ENCODE measurements at regions not wholly inside any gene's neighbourhood (a gene's known extent, or its start where the extent isn't known, plus 50 kb on each side); places are given as distances from the start of the nearest gene placed in this dataset.
"Not testable (repeated sequence)": the region's sequence is repeated elsewhere in the genome, so short reads cannot be mapped to it uniquely, and the experiment has no call there.

- Histone ChIP-seq H3K4me1 (ENCODE audit: insufficient read depth, insufficient read length) (no peaks in the 10 kb centered on the region), H3K36me3 (ENCODE audit: insufficient read depth, insufficient read length, low read length) (no peaks in the 10 kb centered on the region), H3K27me3 (ENCODE audit: insufficient read depth, insufficient read length) (no peaks in the 10 kb centered on the region), H3K4me3 (ENCODE audit: insufficient read length, low read depth) (no peak overlapping the region), H3K9ac (ENCODE audit: insufficient read length, low read depth) (no peak overlapping the region), H3K9me3 (ENCODE audit: insufficient read depth, low read length) (no peaks in the 10 kb centered on the region)
- no peak for DNase-seq (ENCODE audit: low read depth, low spot score)
- no peak for TF ChIP-seq YY1 (IDR thresholded peaks at IDR 0.05; ENCODE audit: insufficient read depth, insufficient read length)
- TF ChIP-seq SUZ12 (IDR thresholded peaks at IDR 0.05; ENCODE audit: extremely low read depth, insufficient read depth, insufficient read length), result no peak
- no peak for TF ChIP-seq ZNF274 (IDR thresholded peaks at IDR 0.05; ENCODE audit: low read depth, low read length)
Observed at GRCh38 chr5:7117961-7118360, 278.0 kb upstream of the ADCY2 start.

- Histone ChIP-seq H3K4me1 (ENCODE audit: insufficient read depth, insufficient read length) (no peaks in the 10 kb centered on the region), H3K36me3 (ENCODE audit: insufficient read depth, insufficient read length, low read length) (no peaks in the 10 kb centered on the region), H3K9ac (ENCODE audit: insufficient read length, low read depth) (no peak overlapping the region), H3K4me3 (ENCODE audit: insufficient read length, low read depth) (no peak overlapping the region), H3K27me3 (ENCODE audit: insufficient read depth, insufficient read length) (no peaks in the 10 kb centered on the region), H3K9me3 (ENCODE audit: insufficient read depth, low read length) (no peaks in the 10 kb centered on the region)
- no peak for DNase-seq (ENCODE audit: low read depth, low spot score)
- TF ChIP-seq YY1 (IDR thresholded peaks at IDR 0.05; ENCODE audit: insufficient read depth, insufficient read length) (no peak), SUZ12 (IDR thresholded peaks at IDR 0.05; ENCODE audit: extremely low read depth, insufficient read depth, insufficient read length) (no peak), ZNF274 (IDR thresholded peaks at IDR 0.05; ENCODE audit: low read depth, low read length) (no peak)
Observed at GRCh38 chr5:7131680-7132079, 264.3 kb upstream of the ADCY2 start.

GRCh38 chr5:7146886-7147285 lies 249.1 kb upstream of the ADCY2 start:
- no peak for TF ChIP-seq YY1 (IDR thresholded peaks at IDR 0.05; ENCODE audit: insufficient read depth, insufficient read length)
- Histone ChIP-seq H3K9ac (ENCODE audit: insufficient read length, low read depth) (no peak overlapping the region), H3K4me3 (ENCODE audit: insufficient read length, low read depth) (no peak overlapping the region), H3K27me3 (ENCODE audit: insufficient read depth, insufficient read length) (no peaks in the 10 kb centered on the region), H3K9me3 (ENCODE audit: insufficient read depth, low read length) (no peaks in the 10 kb centered on the region), H3K4me1 (ENCODE audit: insufficient read depth, insufficient read length) (no peaks in the 10 kb centered on the region), H3K36me3 (ENCODE audit: insufficient read depth, insufficient read length, low read length) (no peaks in the 10 kb centered on the region)
- no peak for DNase-seq (ENCODE audit: low read depth, low spot score)

- H3K9ac ChIP-seq (ENCODE audit: insufficient read length, low read depth), result no peak overlapping the region
- no peak for DNase-seq (ENCODE audit: low read depth, low spot score)
- no peaks in the 10 kb centered on the region for H3K27me3 ChIP-seq (ENCODE audit: insufficient read depth, insufficient read length)
- H3K4me3 ChIP-seq (ENCODE audit: insufficient read length, low read depth), result no peak overlapping the region
- H3K36me3 ChIP-seq (ENCODE audit: insufficient read depth, insufficient read length, low read length), result no peaks in the 10 kb centered on the region
- TF ChIP-seq ZNF274 (IDR thresholded peaks at IDR 0.05; ENCODE audit: low read depth, low read length), result no peak
- no peak for TF ChIP-seq YY1 (IDR thresholded peaks at IDR 0.05; ENCODE audit: insufficient read depth, insufficient read length)
- TF ChIP-seq SUZ12 (IDR thresholded peaks at IDR 0.05; ENCODE audit: extremely low read depth, insufficient read depth, insufficient read length), result no peak
- H3K9me3 ChIP-seq (ENCODE audit: insufficient read depth, low read length), result no peaks in the 10 kb centered on the region
- no peaks in the 10 kb centered on the region for H3K4me1 ChIP-seq (ENCODE audit: insufficient read depth, insufficient read length)
Observed at GRCh38 chr5:7157083-7157482, 238.9 kb upstream of the ADCY2 start.

- no peak for DNase-seq (ENCODE audit: low read depth, low spot score)
- TF ChIP-seq ZNF274 (IDR thresholded peaks at IDR 0.05; ENCODE audit: low read depth, low read length), result no peak
- no peak for TF ChIP-seq SUZ12 (IDR thresholded peaks at IDR 0.05; ENCODE audit: extremely low read depth, insufficient read depth, insufficient read length)
- TF ChIP-seq YY1 (IDR thresholded peaks at IDR 0.05; ENCODE audit: insufficient read depth, insufficient read length), result no peak
- no peaks in the 10 kb centered on the region for H3K27me3 ChIP-seq (ENCODE audit: insufficient read depth, insufficient read length)
- no peaks in the 10 kb centered on the region for H3K9me3 ChIP-seq (ENCODE audit: insufficient read depth, low read length)
- no peaks in the 10 kb centered on the region for H3K36me3 ChIP-seq (ENCODE audit: insufficient read depth, insufficient read length, low read length)
- H3K4me1 ChIP-seq (ENCODE audit: insufficient read depth, insufficient read length), result no peaks in the 10 kb centered on the region
- no peak overlapping the region for H3K9ac ChIP-seq (ENCODE audit: insufficient read length, low read depth)
- no peak overlapping the region for H3K4me3 ChIP-seq (ENCODE audit: insufficient read length, low read depth)
Observed at GRCh38 chr5:7169240-7169878, 226.6 kb upstream of the ADCY2 start.

- H3K27me3 ChIP-seq (ENCODE audit: insufficient read depth, insufficient read length); H3K9ac ChIP-seq (ENCODE audit: insufficient read length, low read depth); H3K9me3 ChIP-seq (ENCODE audit: insufficient read depth, low read length); H3K4me1 ChIP-seq (ENCODE audit: insufficient read depth, insufficient read length); H3K36me3 ChIP-seq (ENCODE audit: insufficient read depth, insufficient read length, low read length); DNase-seq (ENCODE audit: low read depth, low spot score): not testable (repeated sequence)
- H3K4me3 ChIP-seq (ENCODE audit: insufficient read length, low read depth), result peak overlapping the region; percentile 21
Observed at GRCh38 chr5:7170785-7171184, 225.2 kb upstream of the ADCY2 start.

GRCh38 chr5:7179364-7179763 lies 216.6 kb upstream of the ADCY2 start:
- Histone ChIP-seq H3K36me3 (ENCODE audit: insufficient read depth, insufficient read length, low read length) (no peaks in the 10 kb centered on the region), H3K9ac (ENCODE audit: insufficient read length, low read depth) (no peak overlapping the region), H3K9me3 (ENCODE audit: insufficient read depth, low read length) (no peaks in the 10 kb centered on the region), H3K27me3 (ENCODE audit: insufficient read depth, insufficient read length) (no peaks in the 10 kb centered on the region), H3K4me3 (ENCODE audit: insufficient read length, low read depth) (no peak overlapping the region), H3K4me1 (ENCODE audit: insufficient read depth, insufficient read length) (no peaks in the 10 kb centered on the region)
- no peak for TF ChIP-seq YY1 (IDR thresholded peaks at IDR 0.05; ENCODE audit: insufficient read depth, insufficient read length)
- DNase-seq (ENCODE audit: low read depth, low spot score), result no peak

GRCh38 chr5:7181841-7182240 lies 214.1 kb upstream of the ADCY2 start:
- Histone ChIP-seq H3K4me3 (ENCODE audit: insufficient read length, low read depth) (no peak overlapping the region), H3K9ac (ENCODE audit: insufficient read length, low read depth) (no peak overlapping the region), H3K4me1 (ENCODE audit: insufficient read depth, insufficient read length) (no peaks in the 10 kb centered on the region), H3K9me3 (ENCODE audit: insufficient read depth, low read length) (no peaks in the 10 kb centered on the region), H3K27me3 (ENCODE audit: insufficient read depth, insufficient read length) (no peaks in the 10 kb centered on the region), H3K36me3 (ENCODE audit: insufficient read depth, insufficient read length, low read length) (no peaks in the 10 kb centered on the region)
- no peak for DNase-seq (ENCODE audit: low read depth, low spot score)
- no peak for TF ChIP-seq SUZ12 (IDR thresholded peaks at IDR 0.05; ENCODE audit: extremely low read depth, insufficient read depth, insufficient read length)
- no peak for TF ChIP-seq YY1 (IDR thresholded peaks at IDR 0.05; ENCODE audit: insufficient read depth, insufficient read length)
- TF ChIP-seq ZNF274 (IDR thresholded peaks at IDR 0.05; ENCODE audit: low read depth, low read length), result no peak
